GM18907 (cell line): ENCODE measurements at regions not wholly inside any gene's neighbourhood (a gene's known extent, or its start where the extent isn't known, plus 50 kb on each side); places are given as distances from the start of the nearest gene placed in this dataset.

Experiments
- ATAC-seq: cut with Tn5 transposase; IDR thresholded peaks from one replicate; pipeline ENCODE4 v1.9.1; 2021; ENCODE audit warnings: mild to moderate bottlenecking, moderate library complexity; ENCODE audit not compliant: unreplicated experiment

GRCh38 chr10:111131168-111131799 lies 54.5 kb downstream of the ADRA2A start:
- ATAC-seq: no peak

GRCh38 chr10:111137007-111137406 lies 60.2 kb downstream of the ADRA2A start:
- ATAC-seq: no peak

- ATAC-seq: no peak
Measured at GRCh38 chr10:111137587-111137986, 60.8 kb downstream of the ADRA2A start.

GRCh38 chr10:111138544-111138943 lies 61.7 kb downstream of the ADRA2A start:
- no peak for ATAC-seq

GRCh38 chr10:111139567-111139966 lies 62.7 kb downstream of the ADRA2A start:
- ATAC-seq: no peak

- ATAC-seq: no peak
Measured at GRCh38 chr10:111142092-111142768, 65.4 kb downstream of the ADRA2A start.

GRCh38 chr10:111146025-111146640 lies 69.3 kb downstream of the ADRA2A start:
- ATAC-seq: no peak

- ATAC-seq: no peak
Measured at GRCh38 chr10:111148025-111148424, 71.2 kb downstream of the ADRA2A start.

- ATAC-seq: no peak
Measured at GRCh38 chr10:111148440-111148839, 71.6 kb downstream of the ADRA2A start.

GRCh38 chr10:111150691-111151090 lies 73.9 kb downstream of the ADRA2A start:
- no peak for ATAC-seq

GRCh38 chr10:111151595-111152307 lies 74.9 kb downstream of the ADRA2A start:
- ATAC-seq: no peak

GRCh38 chr10:111156754-111157153 lies 79.9 kb downstream of the ADRA2A start:
- no peak for ATAC-seq

- no peak for ATAC-seq
Measured at GRCh38 chr10:111158595-111158994, 81.8 kb downstream of the ADRA2A start.

GRCh38 chr10:111161109-111161874 lies 84.5 kb downstream of the ADRA2A start:
- ATAC-seq: no peak

- ATAC-seq: no peak
Measured at GRCh38 chr10:111171183-111171582, 94.4 kb downstream of the ADRA2A start.

GRCh38 chr10:111175787-111176186 lies 99.0 kb downstream of the ADRA2A start:
- ATAC-seq: no peak

- no peak for ATAC-seq
Measured at GRCh38 chr10:111177379-111177778, 100.5 kb downstream of the ADRA2A start.

- no peak for ATAC-seq
Measured at GRCh38 chr10:111179514-111179913, 102.7 kb downstream of the ADRA2A start.

- no peak for ATAC-seq
Measured at GRCh38 chr10:111186358-111186757, 109.5 kb downstream of the ADRA2A start.

- ATAC-seq: no peak
Measured at GRCh38 chr10:111187096-111187495, 110.3 kb downstream of the ADRA2A start.

- ATAC-seq: no peak
Measured at GRCh38 chr10:111199587-111199986, 122.8 kb downstream of the ADRA2A start.
